Natural killer cell treated with Interleukin-12 subunit alpha and Interleukin-12 subunit beta and Interleukin-15 and Interleukin-18, amount 100 ng/mL, for 72 hours (primary cell): ENCODE measurements at regions not wholly inside any gene's neighbourhood (a gene's known extent, or its start where the extent isn't known, plus 50 kb on each side); places are given as distances from the start of the nearest gene placed in this dataset.

Experiments used
- ATAC-seq, 2 donors: fragments of 150-1000 bp; cut with Tn5 transposase in 1 of 2; sonication (Bioruptor Pico), chemical (Tn5 transposase) in 1 of 2; 2 replicates each; pipeline ENCODE4 v1.10.0; 2021
- DNase-seq: peaks from one replicate; pipeline ENCODE4 v3.0.0; 2022; ENCODE audit warnings: low spot score
- H3K27ac Mint-ChIP-seq, 2 donors: 1 replicate in 1 of 2; 2 replicates in 1 of 2; pipeline ENCODE4 v1.8.0; 2022; ENCODE audit warnings: mixed read lengths in 2 of 2, mild to moderate bottlenecking in 1 of 2, moderate library complexity in 1 of 2
- H3K27me3 Mint-ChIP-seq, 2 donors: 1 replicate in 1 of 2; 2 replicates in 1 of 2; pipeline ENCODE4 v1.8.0; 2022; ENCODE audit warnings: mixed read lengths in 2 of 2
- H3K36me3 Mint-ChIP-seq: one replicate; pipeline ENCODE4 v1.8.0; 2022; ENCODE audit warnings: mixed read lengths
- H3K4me1 Mint-ChIP-seq, 2 donors: 1 replicate in 1 of 2; 2 replicates in 1 of 2; pipeline ENCODE4 v1.8.0; 2022; ENCODE audit warnings: low read depth in 2 of 2, mixed read lengths in 2 of 2, mild to moderate bottlenecking in 1 of 2
- H3K4me3 Mint-ChIP-seq: one replicate; pipeline ENCODE4 v1.8.0; 2022; ENCODE audit warnings: mixed read lengths
- H3K9me3 Mint-ChIP-seq: 2 replicates; pipeline ENCODE4 v1.8.0; 2022; ENCODE audit warnings: mixed read lengths

DNA sequence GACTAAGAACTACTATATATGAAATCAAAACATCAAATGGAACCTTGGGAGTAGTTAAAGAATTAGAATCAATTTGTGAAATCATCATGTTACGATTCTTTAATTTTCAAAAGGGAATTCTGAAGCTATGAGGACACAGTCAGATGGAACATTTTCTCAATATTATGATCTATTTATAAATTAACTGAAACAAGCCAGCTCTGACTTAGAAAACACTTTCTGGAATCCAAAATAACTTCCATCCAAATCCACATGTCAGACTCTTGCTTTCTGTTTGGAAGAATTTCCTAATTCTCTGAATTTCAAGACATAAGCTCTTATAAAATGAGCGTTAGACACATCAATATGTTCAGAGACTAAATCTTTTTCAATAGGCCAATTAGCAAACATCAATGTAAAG lies 737.7 kb upstream of the SOX9 start:
- ATAC-seq (no peak), DNase-seq (no peak)
- Mint-ChIP-seq H3K27ac (no peak overlapping the region), H3K27me3 (no peaks in the 10 kb centered on the region), H3K36me3 (no peaks in the 10 kb centered on the region), H3K4me1 (no peaks in the 10 kb centered on the region), H3K4me3 (no peak overlapping the region), H3K9me3 (no peaks in the 10 kb centered on the region)

GRCh38 chr17:71387456-71387855 lies 733.4 kb upstream of the SOX9 start:
- ATAC-seq (no peak), DNase-seq (no peak)
- H3K9me3 Mint-ChIP-seq, result peaks cover 5% of the 10 kb centered on the region
- H3K4me3 Mint-ChIP-seq, result no peak overlapping the region
- H3K36me3 Mint-ChIP-seq, result peaks cover 5% of the 10 kb centered on the region
- no peaks in the 10 kb centered on the region for H3K27me3 Mint-ChIP-seq
- no peaks in the 10 kb centered on the region for H3K4me1 Mint-ChIP-seq
- H3K27ac Mint-ChIP-seq, result no peak overlapping the region

GRCh38 chr17:71392715-71393567 lies 727.9 kb upstream of the SOX9 start:
- DNase-seq (no peak), ATAC-seq (no peak)
- H3K9me3 Mint-ChIP-seq, result peaks cover 9% of the 10 kb centered on the region
- peaks cover 5% of the 10 kb centered on the region for H3K36me3 Mint-ChIP-seq
- no peaks in the 10 kb centered on the region for H3K27me3 Mint-ChIP-seq
- H3K4me1 Mint-ChIP-seq, result no peaks in the 10 kb centered on the region
- no peak overlapping the region for H3K27ac Mint-ChIP-seq
- H3K4me3 Mint-ChIP-seq, result no peak overlapping the region

DNA sequence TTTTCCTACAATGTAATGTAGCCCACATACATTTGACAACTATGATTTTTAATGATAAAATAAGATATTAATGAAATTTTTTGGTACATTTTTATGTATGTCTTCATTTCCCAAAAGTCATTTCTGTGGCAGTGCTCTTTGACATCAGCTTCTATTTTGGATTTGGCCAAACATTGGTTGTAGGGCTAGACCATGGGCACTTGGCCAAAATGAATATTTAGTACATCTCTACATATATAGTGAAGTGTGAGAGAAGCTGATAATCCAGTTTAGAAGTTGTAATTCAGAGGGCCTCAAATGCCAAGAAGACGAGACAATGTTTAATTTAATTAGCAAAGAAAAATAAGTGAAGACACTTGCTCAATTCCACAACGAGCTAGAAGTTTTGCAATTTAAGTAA lies 724.9 kb upstream of the SOX9 start:
- H3K27ac Mint-ChIP-seq, result no peak overlapping the region
- H3K36me3 Mint-ChIP-seq, result no peaks in the 10 kb centered on the region
- peaks cover 6% of the 10 kb centered on the region for H3K9me3 Mint-ChIP-seq
- H3K4me1 Mint-ChIP-seq, result no peaks in the 10 kb centered on the region
- DNase-seq, result no peak
- H3K27me3 Mint-ChIP-seq, result no peaks in the 10 kb centered on the region
- no peak for ATAC-seq
- no peak overlapping the region for H3K4me3 Mint-ChIP-seq

- peaks cover 9% of the 10 kb centered on the region for H3K9me3 Mint-ChIP-seq
- no peaks in the 10 kb centered on the region for H3K4me1 Mint-ChIP-seq
- H3K36me3 Mint-ChIP-seq, result no peaks in the 10 kb centered on the region
- ATAC-seq (no peak), DNase-seq (no peak)
- no peaks in the 10 kb centered on the region for H3K27me3 Mint-ChIP-seq
- H3K4me3 Mint-ChIP-seq, result no peak overlapping the region
- no peak overlapping the region for H3K27ac Mint-ChIP-seq
These were observed 724.1 kb upstream of the SOX9 start for GRCh38 chr17:71396711-71397110.

- H3K4me1 Mint-ChIP-seq, result no peaks in the 10 kb centered on the region
- ATAC-seq, result no peak
- no peak for DNase-seq
- H3K9me3 Mint-ChIP-seq, result peaks cover 9% of the 10 kb centered on the region
- H3K27me3 Mint-ChIP-seq, result no peaks in the 10 kb centered on the region
- H3K27ac Mint-ChIP-seq, result no peak overlapping the region
- H3K4me3 Mint-ChIP-seq, result no peak overlapping the region
- no peaks in the 10 kb centered on the region for H3K36me3 Mint-ChIP-seq
These were observed 722.8 kb upstream of the SOX9 start for GRCh38 chr17:71398025-71398424.

DNA sequence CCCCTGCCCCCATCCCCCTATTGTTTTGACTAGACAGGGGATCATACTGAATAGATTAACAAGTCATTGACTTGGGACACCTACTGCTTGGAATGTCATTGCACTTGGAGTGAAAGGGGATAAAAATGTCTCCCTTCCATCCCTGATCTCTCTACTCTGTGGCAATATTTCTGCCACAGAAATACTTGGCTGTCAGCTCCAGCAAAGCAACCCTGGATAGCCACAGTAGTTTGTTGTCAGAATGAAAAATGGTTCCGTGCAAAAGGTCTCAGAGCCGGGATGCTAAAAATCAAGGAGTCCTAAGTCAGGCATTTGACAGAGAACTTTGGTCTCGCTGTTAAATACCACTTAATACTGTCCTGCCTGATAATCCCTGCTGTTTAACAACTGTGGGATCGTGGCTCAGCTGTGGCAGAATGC lies 722.0 kb upstream of the SOX9 start:
- Mint-ChIP-seq H3K4me3 (no peak overlapping the region), H3K27ac (no peak overlapping the region), H3K27me3 (no peaks in the 10 kb centered on the region), H3K9me3 (peaks cover 15% of the 10 kb centered on the region), H3K36me3 (no peaks in the 10 kb centered on the region), H3K4me1 (no peaks in the 10 kb centered on the region)
- DNase-seq, result no peak
- no peak for ATAC-seq

DNA sequence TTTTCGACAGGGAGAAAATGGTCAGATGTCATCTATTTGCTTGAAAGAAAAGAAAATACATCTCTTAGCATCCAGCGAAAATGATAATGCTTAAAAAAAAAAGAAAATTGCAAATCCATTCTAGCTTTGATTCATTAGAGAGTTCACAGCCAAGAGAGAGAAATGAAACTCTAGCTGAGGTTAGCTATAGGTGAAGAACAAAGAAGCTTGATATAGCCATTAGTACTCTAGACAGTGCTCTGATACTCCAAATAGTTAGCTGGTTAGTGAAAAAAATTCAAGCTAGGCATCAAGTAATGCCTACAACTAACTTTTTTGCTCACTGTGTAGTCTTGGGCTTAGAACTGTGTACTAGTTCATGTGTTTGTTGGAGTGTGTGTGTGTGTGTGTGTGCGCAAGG lies 721.6 kb upstream of the SOX9 start:
- Mint-ChIP-seq H3K4me3 (no peak overlapping the region), H3K9me3 (peaks cover 17% of the 10 kb centered on the region), H3K27ac (no peak overlapping the region), H3K27me3 (no peaks in the 10 kb centered on the region), H3K4me1 (no peaks in the 10 kb centered on the region), H3K36me3 (no peaks in the 10 kb centered on the region)
- ATAC-seq, result no peak
- no peak for DNase-seq

DNA sequence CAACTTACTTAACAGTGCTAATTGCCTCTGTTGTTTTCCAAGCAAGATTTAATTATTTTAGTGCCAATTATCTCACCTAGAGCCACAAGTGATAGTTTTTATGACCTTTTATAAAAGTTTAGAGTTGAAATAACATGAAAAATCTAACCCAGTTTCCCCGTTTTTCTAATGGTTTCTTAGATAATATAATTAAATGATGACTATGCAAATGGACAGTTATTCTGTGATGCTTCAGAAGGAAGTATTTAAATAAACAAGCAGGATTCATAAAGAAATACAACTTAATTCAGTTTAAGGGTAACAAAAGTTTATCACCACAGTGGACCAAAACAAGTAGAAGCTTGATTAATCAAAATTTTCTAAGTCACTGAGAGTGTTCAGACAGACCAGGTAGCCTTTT lies 721.2 kb upstream of the SOX9 start:
- DNase-seq, result no peak
- Mint-ChIP-seq H3K27me3 (no peaks in the 10 kb centered on the region), H3K4me1 (no peaks in the 10 kb centered on the region), H3K36me3 (no peaks in the 10 kb centered on the region), H3K27ac (no peak overlapping the region), H3K9me3 (peaks cover 17% of the 10 kb centered on the region), H3K4me3 (no peak overlapping the region)
- ATAC-seq, result no peak

DNA sequence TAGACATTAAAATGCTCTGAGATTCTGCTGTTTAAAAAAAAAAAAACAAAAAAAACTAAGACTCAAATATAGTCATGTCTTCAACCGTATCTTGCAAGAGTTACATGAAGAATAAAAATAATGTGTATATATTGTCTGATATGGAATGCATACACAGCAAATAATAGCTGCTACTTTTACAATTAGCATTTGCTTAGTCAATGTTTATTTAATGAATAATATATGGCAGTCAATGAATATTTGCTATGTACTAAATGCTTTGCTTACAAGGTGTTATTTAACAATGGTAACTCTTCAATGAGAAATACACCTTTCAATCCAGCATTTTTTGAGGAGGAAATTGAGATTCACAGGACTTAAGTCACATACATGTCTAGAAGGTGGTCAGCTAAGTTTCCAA lies 718.8 kb upstream of the SOX9 start:
- no peaks in the 10 kb centered on the region for H3K27me3 Mint-ChIP-seq
- no peaks in the 10 kb centered on the region for H3K4me1 Mint-ChIP-seq
- no peak for ATAC-seq

DNA sequence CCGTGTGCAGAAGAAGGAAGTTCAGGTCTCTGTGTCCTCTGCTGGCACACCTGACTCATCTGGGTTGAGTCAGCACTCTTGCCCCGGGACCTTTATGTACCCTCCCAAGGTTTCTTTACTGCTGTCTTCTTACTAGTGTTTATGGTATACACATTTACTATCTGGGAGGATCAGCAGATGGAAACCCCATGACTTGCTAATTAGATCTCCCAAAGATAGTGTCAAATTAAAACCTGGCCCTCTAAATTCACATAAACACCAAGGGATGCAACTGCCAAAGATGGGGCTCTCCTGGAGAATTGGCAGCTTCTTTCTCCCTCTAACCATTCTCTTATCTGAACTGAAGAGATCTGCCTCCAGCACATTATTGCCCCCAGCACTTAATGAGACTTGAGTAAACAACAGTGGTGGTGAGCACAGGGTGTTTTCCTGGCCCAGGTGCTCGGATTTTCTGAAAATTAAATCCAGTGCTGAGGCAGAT lies 718.1 kb upstream of the SOX9 start:
- Mint-ChIP-seq H3K36me3 (no peaks in the 10 kb centered on the region), H3K27me3 (no peaks in the 10 kb centered on the region), H3K27ac (no peak overlapping the region), H3K9me3 (peaks cover 14% of the 10 kb centered on the region), H3K4me3 (no peak overlapping the region), H3K4me1 (no peaks in the 10 kb centered on the region)
- ATAC-seq, result no peak
- DNase-seq, result no peak

More for the DNA sequence above, 718.8 kb upstream of the SOX9 start:
- no peak for DNase-seq
- peaks cover 14% of the 10 kb centered on the region for H3K9me3 Mint-ChIP-seq
- no peak overlapping the region for H3K27ac Mint-ChIP-seq
- H3K4me3 Mint-ChIP-seq, result no peak overlapping the region
- no peaks in the 10 kb centered on the region for H3K36me3 Mint-ChIP-seq

DNA sequence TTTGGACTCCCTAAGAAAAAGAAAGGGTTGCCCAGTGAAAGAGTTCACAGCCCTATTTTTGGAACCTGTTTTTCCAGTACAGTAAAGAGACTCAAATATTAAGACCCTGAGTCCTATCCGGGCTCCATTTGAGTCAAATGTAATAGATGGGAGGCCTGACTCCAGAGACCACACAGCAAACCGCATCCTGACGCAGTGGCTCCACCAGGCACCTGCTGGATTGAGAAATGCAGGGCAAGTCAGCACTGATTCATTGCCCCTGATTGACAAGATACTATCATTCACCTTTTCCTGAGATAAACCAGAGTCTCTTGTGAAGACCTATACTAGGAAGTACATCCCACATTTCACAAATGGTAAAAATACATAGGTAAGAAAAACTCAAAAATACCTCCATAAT lies 715.7 kb upstream of the SOX9 start:
- no peak for DNase-seq
- peaks cover 12% of the 10 kb centered on the region for H3K9me3 Mint-ChIP-seq
- H3K4me1 Mint-ChIP-seq, result no peaks in the 10 kb centered on the region
- no peak for ATAC-seq
- H3K36me3 Mint-ChIP-seq, result no peaks in the 10 kb centered on the region
- H3K4me3 Mint-ChIP-seq, result no peak overlapping the region
- H3K27ac Mint-ChIP-seq, result no peak overlapping the region
- no peaks in the 10 kb centered on the region for H3K27me3 Mint-ChIP-seq

- DNase-seq (no peak), ATAC-seq (no peak)
- Mint-ChIP-seq H3K9me3 (peaks cover 13% of the 10 kb centered on the region), H3K36me3 (no peaks in the 10 kb centered on the region), H3K4me1 (no peaks in the 10 kb centered on the region), H3K27ac (no peak overlapping the region), H3K4me3 (no peak overlapping the region), H3K27me3 (no peaks in the 10 kb centered on the region)
These were observed 712.8 kb upstream of the SOX9 start for GRCh38 chr17:71407981-71408380.

DNA sequence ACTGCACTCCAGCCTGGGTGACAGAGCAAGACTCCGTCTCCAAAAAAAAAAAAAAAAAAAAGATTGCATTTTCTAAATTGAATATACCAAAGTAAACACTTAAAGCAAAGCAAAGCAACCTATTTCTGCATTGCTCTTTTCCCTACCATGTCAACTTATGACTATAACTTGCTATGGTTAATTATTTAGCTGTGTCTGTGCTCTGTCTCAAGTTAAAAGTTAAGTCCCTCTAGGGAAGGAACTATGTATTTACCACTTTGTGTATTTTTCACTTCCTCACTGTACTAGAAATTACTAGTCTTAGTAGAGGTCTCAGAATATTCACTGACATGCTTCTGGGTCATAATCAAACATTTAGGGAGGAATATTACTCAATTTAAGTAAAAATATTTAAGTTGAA lies 711.7 kb upstream of the SOX9 start:
- no peaks in the 10 kb centered on the region for H3K36me3 Mint-ChIP-seq
- H3K4me3 Mint-ChIP-seq, result no peak overlapping the region
- H3K4me1 Mint-ChIP-seq, result no peaks in the 10 kb centered on the region
- no peak overlapping the region for H3K27ac Mint-ChIP-seq
- ATAC-seq (no peak), DNase-seq (no peak)
- peaks cover 5% of the 10 kb centered on the region for H3K9me3 Mint-ChIP-seq
- no peaks in the 10 kb centered on the region for H3K27me3 Mint-ChIP-seq

DNA sequence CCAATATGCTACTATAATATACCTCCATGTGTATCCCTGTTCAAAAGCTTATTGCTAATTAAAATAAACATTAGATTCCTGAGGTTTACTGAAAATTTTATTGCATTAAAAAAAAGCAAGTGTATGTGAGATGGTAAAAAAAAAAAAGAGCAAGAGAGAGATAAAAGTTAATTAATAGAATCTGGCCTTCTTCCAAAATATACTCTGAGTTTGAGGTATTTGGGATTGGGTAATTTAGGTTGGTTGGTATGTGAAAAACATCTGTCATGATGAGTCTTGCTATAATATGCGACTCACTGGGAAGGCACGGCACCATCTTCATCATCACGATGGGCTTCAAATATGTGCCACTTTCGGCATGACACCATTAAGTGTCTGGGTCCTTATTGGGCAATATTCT lies 711.1 kb upstream of the SOX9 start:
- peaks cover 8% of the 10 kb centered on the region for H3K9me3 Mint-ChIP-seq
- no peaks in the 10 kb centered on the region for H3K4me1 Mint-ChIP-seq
- H3K36me3 Mint-ChIP-seq, result no peaks in the 10 kb centered on the region
- no peak overlapping the region for H3K27ac Mint-ChIP-seq
- no peaks in the 10 kb centered on the region for H3K27me3 Mint-ChIP-seq
- DNase-seq, result no peak
- H3K4me3 Mint-ChIP-seq, result no peak overlapping the region
- ATAC-seq, result no peak
